Naive thymus-derived CD4-positive, alpha-beta T cell (primary cell): ENCODE measurements at regions not wholly inside any gene's neighbourhood (a gene's known extent, or its start where the extent isn't known, plus 50 kb on each side); places are given as distances from the start of the nearest gene placed in this dataset.

Experiments used
- ATAC-seq: fragments of 150-1000 bp; cut with Tn5 transposase; 2 replicates; pipeline ENCODE4 v1.10.0; 2021; ENCODE audit warnings: mild to moderate bottlenecking, moderate library complexity
- CTCF ChIA-PET: fragments of 350-600 bp; sonication (Branson Sonifier 250); formaldehyde crosslinking; loops from one replicate; lab custom pipeline; 2021; ENCODE audit warnings: antibody characterized with exemption; lab: Charles Lee
- POLR2A ChIA-PET: fragments of 350-600 bp; sonication (Branson Sonifier 250); formaldehyde crosslinking; loops from one replicate; lab custom pipeline; 2021; ENCODE audit warnings: antibody characterized with exemption, inconsistent platforms; lab: Charles Lee
- DNase-seq, 9 donors: peaks; one replicate each; pipeline versions ENCODE4 v3.0.0 to v3.0.0-alpha.2; 2020 to 2022; ENCODE audit warnings: mixed read lengths in 1 of 9
- H3K27ac ChIP-seq: one replicate; pipeline ENCODE4 v1.7.0; 2013; ENCODE audit warnings: mild to moderate bottlenecking, low read depth, low read length, moderate library complexity
- H3K27me3 ChIP-seq, 2 donors: one replicate each; pipeline ENCODE4 v1.7.0; 2013; ENCODE audit warnings: low read length in 2 of 2, mild to moderate bottlenecking in 2 of 2, moderate library complexity in 2 of 2; ENCODE audit not compliant: control insufficient read depth in 2 of 2, insufficient read depth in 2 of 2
- H3K36me3 ChIP-seq, 3 experiments: 1 replicate in 2 of 3; 2 replicates in 1 of 3; pipeline ENCODE4 v1.7.0; 2013; ENCODE audit warnings: low read length in 3 of 3, mild to moderate bottlenecking in 3 of 3, moderate library complexity in 1 of 3; ENCODE audit not compliant: insufficient read depth in 3 of 3, control insufficient read depth in 2 of 3
- H3K4me1 ChIP-seq, 2 donors: one replicate each; pipeline ENCODE4 v1.7.0; 2013; ENCODE audit warnings: low read length in 2 of 2, mild to moderate bottlenecking in 2 of 2, moderate library complexity in 1 of 2; ENCODE audit not compliant: control insufficient read depth in 2 of 2, insufficient read depth in 2 of 2
- H3K4me3 ChIP-seq: 2 replicates; pipeline ENCODE4 v1.7.0; 2013; ENCODE audit warnings: mild to moderate bottlenecking, low read length
- H3K9me3 ChIP-seq, 3 experiments: 1 replicate in 2 of 3; 2 replicates in 1 of 3; pipeline ENCODE4 v1.7.0; 2013; ENCODE audit warnings: low read length in 3 of 3; ENCODE audit not compliant: control insufficient read depth in 2 of 3
- H3K27ac Mint-ChIP-seq, 9 donors: one replicate each; pipeline ENCODE4 v1.8.0; 2020 to 2022; ENCODE audit warnings: mixed read lengths in 9 of 9, mild to moderate bottlenecking in 8 of 9, moderate library complexity in 5 of 9, inconsistent platforms in 2 of 9
- H3K27me3 Mint-ChIP-seq, 5 donors: one replicate each; pipeline ENCODE4 v1.8.0; 2021 to 2022; ENCODE audit warnings: mixed read lengths in 5 of 5, mild to moderate bottlenecking in 1 of 5
- H3K36me3 Mint-ChIP-seq, 5 donors: one replicate each; pipeline ENCODE4 v1.8.0; 2020 to 2022; ENCODE audit warnings: mixed read lengths in 5 of 5, mild to moderate bottlenecking in 3 of 5, inconsistent platforms in 1 of 5
- H3K4me1 Mint-ChIP-seq, 7 donors: one replicate each; pipeline ENCODE4 v1.8.0; 2020 to 2022; ENCODE audit warnings: mixed read lengths in 7 of 7, mild to moderate bottlenecking in 3 of 7, inconsistent platforms in 1 of 7
- H3K4me3 Mint-ChIP-seq, 10 donors: one replicate each; pipeline ENCODE4 v1.8.0; 2020 to 2022; ENCODE audit warnings: mild to moderate bottlenecking in 10 of 10, mixed read lengths in 10 of 10, moderate library complexity in 6 of 10, inconsistent platforms in 2 of 10
- H3K9me3 Mint-ChIP-seq, 11 donors: one replicate each; pipeline ENCODE4 v1.8.0; 2020 to 2022; ENCODE audit warnings: mixed read lengths in 11 of 11, mild to moderate bottlenecking in 4 of 11, inconsistent platforms in 1 of 11, moderate library complexity in 1 of 11
- intact Hi-C, 2 donors: fragments of 100-400 bp; cut with micrococcal nuclease; formaldehyde crosslinking; loops; one replicate each; pipeline ENCODE4 v1.15.1; 2023

DNA sequence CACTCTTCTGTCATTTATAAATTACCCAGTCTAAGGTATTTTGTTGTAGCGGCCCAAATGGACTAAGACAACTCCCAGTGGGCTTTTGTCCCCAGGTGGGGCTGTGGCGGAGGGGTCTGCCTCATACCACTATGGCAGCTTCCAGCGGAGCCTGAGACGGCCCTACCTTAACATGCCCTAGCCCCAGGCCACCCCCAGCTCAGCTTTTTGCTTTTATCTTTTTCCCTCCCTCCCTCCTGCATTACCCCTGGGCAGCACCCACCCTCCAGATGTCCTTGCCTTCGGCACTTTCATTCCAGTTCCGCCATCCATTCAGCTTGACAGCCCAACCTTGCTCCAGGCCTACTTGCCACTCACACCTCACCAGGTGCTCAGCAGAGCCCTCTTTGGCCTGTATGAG lies 307.3 kb downstream of the PTPRU start:
- no peak for DNase-seq
- ATAC-seq: no peak
- Histone ChIP-seq H3K27ac (no peak overlapping the region), H3K36me3 (no peaks in the 10 kb centered on the region), H3K9me3 (no peaks in the 10 kb centered on the region), H3K27me3 (no peaks in the 10 kb centered on the region), H3K4me1 (no peaks in the 10 kb centered on the region), H3K4me3 (no peak overlapping the region)
- H3K36me3 Mint-ChIP-seq: no peaks in the 10 kb centered on the region
- no peaks in the 10 kb centered on the region for H3K4me1 Mint-ChIP-seq
- no peak overlapping the region for H3K4me3 Mint-ChIP-seq
- intact Hi-C loops: no loop called here
- no peak overlapping the region for H3K27ac Mint-ChIP-seq
- peaks cover 0 to 5% (median 4%) of the 10 kb centered on the region in 5 donors for H3K27me3 Mint-ChIP-seq
- peaks cover 0 to 2% (median 0%) of the 10 kb centered on the region in 11 donors for H3K9me3 Mint-ChIP-seq
- ChIA-PET CTCF (no interaction called here), POLR2A (no interaction called here)

GRCh38 chr1:29542548-29542947 lies 306.2 kb downstream of the PTPRU start:
- H3K4me3 Mint-ChIP-seq: no peak overlapping the region
- H3K36me3 ChIP-seq: no peaks in the 10 kb centered on the region
- CTCF ChIA-PET: no interaction called here
- no peaks in the 10 kb centered on the region for H3K4me1 Mint-ChIP-seq
- no peak overlapping the region for H3K27ac ChIP-seq
- ATAC-seq (no peak), DNase-seq (no peak)
- intact Hi-C loops: no loop called here
- H3K4me3 ChIP-seq: no peak overlapping the region
- no peaks in the 10 kb centered on the region for H3K4me1 ChIP-seq
- no peaks in the 10 kb centered on the region for H3K36me3 Mint-ChIP-seq
- H3K27ac Mint-ChIP-seq: no peak overlapping the region
- no peaks in the 10 kb centered on the region for H3K27me3 ChIP-seq
- POLR2A ChIA-PET: no interaction called here
- peaks cover 4 to 15% (median 7%) of the 10 kb centered on the region in 5 donors for H3K27me3 Mint-ChIP-seq
- H3K9me3 Mint-ChIP-seq: peaks cover 0 to 6% (median 0%) of the 10 kb centered on the region in 11 donors
- no peaks in the 10 kb centered on the region for H3K9me3 ChIP-seq

DNA sequence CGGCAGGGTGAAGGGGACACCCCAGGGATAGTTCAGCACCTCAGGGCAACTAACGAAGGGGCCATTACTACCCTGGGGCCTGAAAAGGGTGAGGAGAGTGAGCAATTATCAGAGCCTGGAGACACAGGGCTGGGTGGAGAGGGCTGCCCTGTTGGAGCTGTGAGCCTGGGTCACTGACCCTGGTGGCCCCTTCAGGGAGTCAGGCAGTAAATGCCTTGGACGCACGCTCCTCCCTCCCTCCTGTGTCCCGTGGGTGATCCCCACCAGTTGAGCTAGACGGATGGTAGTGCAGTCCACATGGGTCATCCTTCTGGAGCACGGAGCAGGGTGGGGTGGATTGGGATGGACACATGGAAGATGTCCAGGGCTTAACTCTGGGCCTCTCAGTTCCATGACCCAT lies 305.3 kb downstream of the PTPRU start:
- Mint-ChIP-seq H3K4me1 (no peaks in the 10 kb centered on the region), H3K4me3 (no peak overlapping the region), H3K27ac (no peak overlapping the region), H3K36me3 (no peaks in the 10 kb centered on the region), H3K27me3 (peaks cover 4 to 16% (median 7%) of the 10 kb centered on the region in 5 donors), H3K9me3 (peaks cover 0 to 6% (median 0%) of the 10 kb centered on the region in 11 donors)
- H3K36me3 ChIP-seq: no peaks in the 10 kb centered on the region
- ChIA-PET CTCF (no interaction called here), POLR2A (no interaction called here)
- H3K9me3 ChIP-seq: no peaks in the 10 kb centered on the region
- ATAC-seq (no peak), DNase-seq (no peak)
- H3K4me1 ChIP-seq: no peaks in the 10 kb centered on the region
- intact Hi-C loops: no loop called here
- H3K27ac ChIP-seq: no peak overlapping the region
- H3K27me3 ChIP-seq: no peaks in the 10 kb centered on the region
- H3K4me3 ChIP-seq: no peak overlapping the region

DNA sequence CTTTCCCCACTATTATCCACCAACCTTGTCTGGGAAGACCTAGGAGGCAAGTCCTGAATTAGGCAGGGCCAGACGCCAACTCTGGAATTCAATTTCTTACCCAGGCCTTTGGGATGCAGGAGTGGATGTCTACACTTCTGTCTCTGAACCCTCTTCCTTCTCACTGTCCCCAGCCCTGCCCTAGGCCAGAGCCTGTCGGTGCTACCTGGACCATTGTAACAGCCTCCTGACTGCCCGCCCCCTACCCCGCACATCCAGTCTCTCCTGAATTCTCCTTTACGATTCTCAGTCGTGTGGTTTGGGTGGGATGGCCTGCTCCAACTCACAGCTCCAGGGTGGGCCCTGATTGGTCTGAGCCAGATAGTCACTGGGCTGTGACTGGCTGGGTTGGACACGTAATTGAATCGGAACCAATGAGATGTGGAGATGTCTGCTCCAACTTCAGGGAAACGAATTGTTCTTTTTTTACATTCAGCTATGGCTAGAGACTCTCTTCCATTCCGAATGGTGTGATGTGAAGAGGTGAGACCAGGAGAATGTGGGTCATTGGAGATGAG lies 304.6 kb downstream of the PTPRU start:
- intact Hi-C loops: no loop called here
- CTCF ChIA-PET: no interaction called here
- Mint-ChIP-seq H3K4me1 (no peaks in the 10 kb centered on the region), H3K4me3 (no peak overlapping the region), H3K36me3 (no peaks in the 10 kb centered on the region), H3K9me3 (peaks cover 0 to 6% (median 0%) of the 10 kb centered on the region in 11 donors), H3K27me3 (peaks cover 4 to 16% (median 7%) of the 10 kb centered on the region in 5 donors), H3K27ac (no peak overlapping the region)
- Histone ChIP-seq H3K27ac (no peak overlapping the region), H3K27me3 (no peaks in the 10 kb centered on the region), H3K4me3 (no peak overlapping the region), H3K9me3 (no peaks in the 10 kb centered on the region), H3K36me3 (no peaks in the 10 kb centered on the region), H3K4me1 (no peaks in the 10 kb centered on the region)
- POLR2A ChIA-PET: no interaction called here
- DNase-seq: no peak
- ATAC-seq: no peak

GRCh38 chr1:29539971-29540370 lies 303.6 kb downstream of the PTPRU start:
- DNase-seq (no peak), ATAC-seq (no peak)
- ChIA-PET POLR2A (no interaction called here), CTCF (no interaction called here)
- intact Hi-C loops: no loop called here
- H3K36me3 ChIP-seq: no peaks in the 10 kb centered on the region
- H3K4me3 ChIP-seq: no peak overlapping the region
- H3K4me1 ChIP-seq: no peaks in the 10 kb centered on the region
- Mint-ChIP-seq H3K27ac (no peak overlapping the region), H3K4me1 (no peaks in the 10 kb centered on the region), H3K27me3 (peaks cover 4 to 16% (median 7%) of the 10 kb centered on the region in 5 donors), H3K9me3 (peaks cover 0 to 6% (median 0%) of the 10 kb centered on the region in 11 donors), H3K4me3 (no peak overlapping the region), H3K36me3 (no peaks in the 10 kb centered on the region)
- no peak overlapping the region for H3K27ac ChIP-seq
- H3K27me3 ChIP-seq: no peaks in the 10 kb centered on the region
- H3K9me3 ChIP-seq: no peaks in the 10 kb centered on the region

- intact Hi-C loops: no loop called here
- Mint-ChIP-seq H3K9me3 (peaks cover 0 to 12% (median 0%) of the 10 kb centered on the region in 11 donors), H3K27me3 (peaks cover 4 to 22% (median 7%) of the 10 kb centered on the region in 5 donors), H3K36me3 (no peaks in the 10 kb centered on the region), H3K4me3 (no peak overlapping the region), H3K4me1 (no peaks in the 10 kb centered on the region), H3K27ac (no peak overlapping the region)
- Histone ChIP-seq H3K4me3 (no peak overlapping the region), H3K36me3 (no peaks in the 10 kb centered on the region), H3K9me3 (peaks cover 0 to 8% (median 0%) of the 10 kb centered on the region in 3 experiments), H3K27me3 (no peaks in the 10 kb centered on the region), H3K4me1 (no peaks in the 10 kb centered on the region), H3K27ac (no peak overlapping the region)
- no peak for ATAC-seq
- POLR2A ChIA-PET: no interaction called here
- no peak for DNase-seq
- CTCF ChIA-PET: no interaction called here
Measured at GRCh38 chr1:29538586-29538985, 302.3 kb downstream of the PTPRU start.

DNA sequence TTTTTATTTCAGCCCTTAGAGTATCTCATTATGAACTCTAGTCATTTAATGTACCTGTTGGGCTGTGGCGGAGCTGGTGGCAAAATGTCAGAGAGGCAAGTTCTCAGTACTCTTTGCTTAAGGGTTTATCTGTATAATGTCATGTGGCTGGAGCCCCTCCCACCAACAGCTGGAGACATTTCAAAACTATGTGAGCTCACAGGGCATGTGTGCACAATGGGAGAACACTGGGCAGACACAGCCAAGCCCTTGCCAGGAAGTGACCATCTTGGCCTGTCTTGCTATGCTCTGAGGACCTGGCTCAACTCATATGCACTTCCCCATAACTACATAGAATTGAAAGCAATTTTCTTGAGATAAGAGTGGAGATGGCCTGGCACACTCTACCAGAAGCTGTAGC lies 296.4 kb downstream of the PTPRU start:
- no peak overlapping the region for H3K4me3 Mint-ChIP-seq
- no peak for DNase-seq
- Histone ChIP-seq H3K36me3 (no peaks in the 10 kb centered on the region), H3K4me1 (no peaks in the 10 kb centered on the region), H3K9me3 (peaks cover 0 to 21% (median 0%) of the 10 kb centered on the region in 3 experiments), H3K4me3 (no peak overlapping the region), H3K27me3 (no peaks in the 10 kb centered on the region), H3K27ac (no peak overlapping the region)
- ChIA-PET POLR2A (no interaction called here), CTCF (no interaction called here)
- intact Hi-C loops: no loop called here
- no peaks in the 10 kb centered on the region for H3K4me1 Mint-ChIP-seq
- H3K9me3 Mint-ChIP-seq: peaks cover 0 to 45% (median 16%) of the 10 kb centered on the region in 11 donors
- H3K27ac Mint-ChIP-seq: no peak overlapping the region
- H3K36me3 Mint-ChIP-seq: peaks cover 0 to 4% (median 0%) of the 10 kb centered on the region in 5 donors
- ATAC-seq: no peak
- H3K27me3 Mint-ChIP-seq: peaks cover 0 to 28% (median 3%) of the 10 kb centered on the region in 5 donors
